ENCODE measurements at regions not wholly inside any gene's neighbourhood (a gene's known extent, or its start where the extent isn't known, plus 50 kb on each side); places are given as distances from the start of the nearest gene placed in this dataset.

DNA sequence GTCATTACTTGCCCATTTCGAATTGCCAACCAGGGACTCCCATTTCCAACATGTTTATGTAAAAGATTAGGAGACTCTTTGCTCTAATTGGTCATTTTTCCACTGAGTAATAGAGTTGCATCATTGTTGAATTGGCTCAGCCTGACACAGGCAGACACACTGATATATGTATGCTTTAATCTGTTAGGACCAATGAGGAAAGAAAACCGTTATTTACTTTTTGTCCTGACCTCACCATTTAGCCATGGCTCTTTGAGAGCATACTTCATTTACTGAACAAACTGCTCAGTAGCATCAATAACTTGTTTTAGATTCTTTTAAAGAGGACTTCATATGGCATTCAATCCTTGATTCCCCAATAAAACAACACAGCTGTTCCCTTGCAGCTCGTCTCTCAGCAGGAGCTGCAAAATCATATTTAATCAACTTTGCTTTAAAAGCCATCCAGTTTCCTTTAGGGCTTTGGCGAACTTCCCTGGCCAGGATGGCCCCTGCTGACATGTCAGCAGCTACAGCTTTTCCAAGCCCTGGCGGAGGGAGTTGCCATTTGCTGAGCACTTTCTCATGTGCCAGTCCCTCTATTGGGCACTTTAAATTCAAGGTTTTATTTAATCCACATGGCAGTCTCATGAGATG is 251.5 kb upstream of the TNC start (continued):
- TF ChIP-seq, protein P1, sequence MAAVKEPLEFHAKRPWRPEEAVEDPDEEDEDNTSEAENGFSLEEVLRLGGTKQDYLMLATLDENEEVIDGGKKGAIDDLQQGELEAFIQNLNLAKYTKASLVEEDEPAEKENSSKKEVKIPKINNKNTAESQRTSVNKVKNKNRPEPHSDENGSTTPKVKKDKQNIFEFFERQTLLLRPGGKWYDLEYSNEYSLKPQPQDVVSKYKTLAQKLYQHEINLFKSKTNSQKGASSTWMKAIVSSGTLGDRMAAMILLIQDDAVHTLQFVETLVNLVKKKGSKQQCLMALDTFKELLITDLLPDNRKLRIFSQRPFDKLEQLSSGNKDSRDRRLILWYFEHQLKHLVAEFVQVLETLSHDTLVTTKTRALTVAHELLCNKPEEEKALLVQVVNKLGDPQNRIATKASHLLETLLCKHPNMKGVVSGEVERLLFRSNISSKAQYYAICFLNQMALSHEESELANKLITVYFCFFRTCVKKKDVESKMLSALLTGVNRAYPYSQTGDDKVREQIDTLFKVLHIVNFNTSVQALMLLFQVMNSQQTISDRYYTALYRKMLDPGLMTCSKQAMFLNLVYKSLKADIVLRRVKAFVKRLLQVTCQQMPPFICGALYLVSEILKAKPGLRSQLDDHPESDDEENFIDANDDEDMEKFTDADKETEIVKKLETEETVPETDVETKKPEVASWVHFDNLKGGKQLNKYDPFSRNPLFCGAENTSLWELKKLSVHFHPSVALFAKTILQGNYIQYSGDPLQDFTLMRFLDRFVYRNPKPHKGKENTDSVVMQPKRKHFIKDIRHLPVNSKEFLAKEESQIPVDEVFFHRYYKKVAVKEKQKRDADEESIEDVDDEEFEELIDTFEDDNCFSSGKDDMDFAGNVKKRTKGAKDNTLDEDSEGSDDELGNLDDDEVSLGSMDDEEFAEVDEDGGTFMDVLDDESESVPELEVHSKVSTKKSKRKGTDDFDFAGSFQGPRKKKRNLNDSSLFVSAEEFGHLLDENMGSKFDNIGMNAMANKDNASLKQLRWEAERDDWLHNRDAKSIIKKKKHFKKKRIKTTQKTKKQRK (IDR thresholded peaks at IDR 0.05; ENCODE audit: low read length): no peak
- TF ChIP-seq EEA1 (CRISPR knock-in tag; IDR thresholded peaks at IDR 0.05; ENCODE audit: borderline replicate concordance): no peak
- TF ChIP-seq ZFYVE20 (CRISPR knock-in tag; IDR thresholded peaks at IDR 0.05; ENCODE audit: borderline replicate concordance, low read depth): no peak
- TF ChIP-seq NCOA1 (CRISPR knock-in tag; IDR thresholded peaks at IDR 0.05): no peak
- TF ChIP-seq SP140L (CRISPR knock-in tag; IDR thresholded peaks at IDR 0.05; ENCODE audit: borderline replicate concordance): no peak
- TF ChIP-seq, protein P2, sequence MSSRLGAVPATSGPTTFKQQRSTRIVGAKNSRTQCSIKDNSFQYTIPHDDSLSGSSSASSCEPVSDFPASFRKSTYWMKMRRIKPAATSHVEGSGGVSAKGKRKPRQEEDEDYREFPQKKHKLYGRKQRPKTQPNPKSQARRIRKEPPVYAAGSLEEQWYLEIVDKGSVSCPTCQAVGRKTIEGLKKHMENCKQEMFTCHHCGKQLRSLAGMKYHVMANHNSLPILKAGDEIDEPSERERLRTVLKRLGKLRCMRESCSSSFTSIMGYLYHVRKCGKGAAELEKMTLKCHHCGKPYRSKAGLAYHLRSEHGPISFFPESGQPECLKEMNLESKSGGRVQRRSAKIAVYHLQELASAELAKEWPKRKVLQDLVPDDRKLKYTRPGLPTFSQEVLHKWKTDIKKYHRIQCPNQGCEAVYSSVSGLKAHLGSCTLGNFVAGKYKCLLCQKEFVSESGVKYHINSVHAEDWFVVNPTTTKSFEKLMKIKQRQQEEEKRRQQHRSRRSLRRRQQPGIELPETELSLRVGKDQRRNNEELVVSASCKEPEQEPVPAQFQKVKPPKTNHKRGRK (CRISPR knock-in tag; IDR thresholded peaks at IDR 0.05): no peak

DNA sequence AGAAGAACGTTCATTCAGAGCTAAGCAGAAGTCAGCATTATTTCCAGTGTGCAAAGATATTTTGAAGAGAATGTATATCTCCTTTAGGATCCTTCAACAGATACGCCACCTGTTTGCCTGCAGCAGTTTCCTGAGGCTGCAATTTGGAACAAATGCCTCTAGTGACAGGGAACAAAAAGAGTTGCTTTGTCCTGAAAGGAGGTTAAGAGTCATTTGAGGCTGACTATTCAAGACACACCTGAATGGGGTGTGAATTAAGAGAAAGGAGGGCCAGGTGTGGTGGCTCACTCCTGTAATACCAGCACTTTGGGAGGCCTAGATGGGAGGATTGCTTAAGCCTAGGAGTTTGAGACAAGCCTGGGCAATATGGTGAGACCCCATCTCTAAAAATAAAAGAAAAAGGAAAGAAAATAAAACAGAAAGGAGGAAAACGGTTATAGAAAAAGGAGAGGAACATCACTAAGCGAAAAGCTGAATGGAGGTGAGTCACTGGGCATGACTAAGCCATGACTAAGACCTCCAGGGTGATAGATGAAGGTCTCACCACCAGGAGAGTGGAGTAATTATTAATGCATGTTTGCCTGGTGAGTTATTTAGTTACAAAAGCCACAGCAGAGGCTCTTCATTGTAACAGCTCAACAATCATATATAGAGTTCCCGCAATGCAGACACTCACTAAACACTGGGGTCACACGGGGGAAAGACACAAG is 255.2 kb upstream of the TNC start:
- Histone ChIP-seq H3K27ac (ENCODE audit: extremely low read length, insufficient read depth, low read length) (no peak overlapping the region), H3K79me2 (ENCODE audit: insufficient read depth, low read length) (no peaks in the 10 kb centered on the region)
- WGBS (ENCODE audit: low lambda C conversion rate): 5% methylated on average over 6 of the region's 6 CpGs
- TF ChIP-seq FOXP1 (IDR thresholded peaks at IDR 0.05) (no peak), FOXP1 (CRISPR knock-in tag; IDR thresholded peaks at IDR 0.05) (0 out of 2 replicates have a peak, but pooled peaks have one; percentile 32), TP53 (CRISPR knock-in tag; conservative IDR thresholded peaks at IDR 0.05) (no peak), CREB1 (IDR thresholded peaks at IDR 0.05) (no peak), CREB1 (CRISPR knock-in tag; IDR thresholded peaks at IDR 0.05) (peak; percentile 45; the same call in 1 of the 2 replicates), JUNB (CRISPR knock-in tag; IDR thresholded peaks at IDR 0.05; ENCODE audit: borderline replicate concordance) (peak; percentile 73; the same call in 1 of the 2 replicates)
- TF ChIP-seq, protein P3, sequence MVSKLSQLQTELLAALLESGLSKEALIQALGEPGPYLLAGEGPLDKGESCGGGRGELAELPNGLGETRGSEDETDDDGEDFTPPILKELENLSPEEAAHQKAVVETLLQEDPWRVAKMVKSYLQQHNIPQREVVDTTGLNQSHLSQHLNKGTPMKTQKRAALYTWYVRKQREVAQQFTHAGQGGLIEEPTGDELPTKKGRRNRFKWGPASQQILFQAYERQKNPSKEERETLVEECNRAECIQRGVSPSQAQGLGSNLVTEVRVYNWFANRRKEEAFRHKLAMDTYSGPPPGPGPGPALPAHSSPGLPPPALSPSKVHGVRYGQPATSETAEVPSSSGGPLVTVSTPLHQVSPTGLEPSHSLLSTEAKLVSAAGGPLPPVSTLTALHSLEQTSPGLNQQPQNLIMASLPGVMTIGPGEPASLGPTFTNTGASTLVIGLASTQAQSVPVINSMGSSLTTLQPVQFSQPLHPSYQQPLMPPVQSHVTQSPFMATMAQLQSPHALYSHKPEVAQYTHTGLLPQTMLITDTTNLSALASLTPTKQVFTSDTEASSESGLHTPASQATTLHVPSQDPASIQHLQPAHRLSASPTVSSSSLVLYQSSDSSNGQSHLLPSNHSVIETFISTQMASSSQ (IDR thresholded peaks at IDR 0.05; ENCODE audit: low read depth): 0 out of 2 replicates have a peak, but pooled peaks have one; percentile 40
- TF ChIP-seq, protein P3 (CRISPR knock-in tag; IDR thresholded peaks at IDR 0.05; ENCODE audit: borderline replicate concordance): no peak

More for the DNA sequence above, 255.2 kb upstream of the TNC start:
- DNase-seq (ENCODE audit: low spot score) (peak; percentile 35), ATAC-seq (peak; percentile 92), FAIRE-seq (no peak)
- CTCF ChIA-PET (ENCODE audit: low intra/inter-chr PET ratio, low total read pairs): no interaction called here
- Histone ChIP-seq H3K27me3 (ENCODE audit: control insufficient read depth in 1 of 2, insufficient read depth in 2 of 2, low read length in 2 of 2) (no peaks in the 10 kb centered on the region), H2AFZ (ENCODE audit: low read length) (no peak overlapping the region), H4K20me1 (ENCODE audit: insufficient read depth, low read length) (no peaks in the 10 kb centered on the region), H3K9me3 (ENCODE audit: low read length) (no peaks in the 10 kb centered on the region), H3K4me3 (replicated peaks in 1 of 3; ENCODE audit: insufficient read depth in 1 of 3, low read depth in 2 of 3, low read length in 3 of 3) (no peak overlapping the region), H3K4me2 (ENCODE audit: low read depth, low read length) (no peak overlapping the region), H3K9ac (ENCODE audit: insufficient read depth, low read depth, low read length) (no peak overlapping the region), H3K36me3 (replicated peaks in 1 of 2; ENCODE audit: control insufficient read depth in 1 of 2, insufficient read depth in 2 of 2, low read length in 2 of 2) (no peaks in the 10 kb centered on the region), H3K4me1 (ENCODE audit: insufficient read depth, low read length) (peaks cover 22% of the 10 kb centered on the region)
- POLR2A ChIA-PET: no interaction called here
- in situ Hi-C loops (cut with HindIII; ENCODE audit: extremely low pct_ligation_motif_present, low pct_unique_long_range_greater_than_20kb): no loop called here
- BruUV-seq (replicated peaks): no TSS peak
- intact Hi-C loops (cut with micrococcal nuclease; ENCODE audit: unreplicated experiment): no loop called here
